GM23338 (cell line): ENCODE measurements at regions not wholly inside any gene's neighbourhood (a gene's known extent, or its start where the extent isn't known, plus 50 kb on each side); places are given as distances from the start of the nearest gene placed in this dataset.

Experiments
- ATAC-seq: fragments of 200-7000 bp; cut with Tn5 transposase; 3 replicates; pipeline ENCODE4 v1.9.1; 2020
- DNase-seq: peaks from one replicate; pipeline ENCODE4 v3.0.0-alpha.2; 2015; ENCODE audit warnings: low spot score
- H2AFZ ChIP-seq: fragments of 200-600 bp; sonication (generic); 2 replicates; pipeline ENCODE4 v1.8.0; 2016; ENCODE audit warnings: antibody characterized with exemption, mild to moderate bottlenecking, moderate library complexity
- H3F3A ChIP-seq: fragments of 200-600 bp; sonication (generic); replicated peaks from 2 replicates; pipeline ENCODE4 v1.8.0; 2017; ENCODE audit warnings: antibody characterized with exemption, mixed run types, low read depth
- H3K27ac ChIP-seq: fragments of 200-600 bp; sonication (generic); 2 replicates; pipeline ENCODE4 v1.6.1; 2016; ENCODE audit warnings: low read depth
- H3K27me3 ChIP-seq: fragments of 200-600 bp; sonication (generic); 2 replicates; pipeline ENCODE4 v1.8.0; 2016; ENCODE audit warnings: mild to moderate bottlenecking, mixed run types, moderate library complexity; ENCODE audit not compliant: insufficient read depth
- H3K36me3 ChIP-seq: fragments of 200-600 bp; sonication (generic); 2 replicates; pipeline ENCODE4 v1.8.0; 2016; ENCODE audit warnings: mild to moderate bottlenecking; ENCODE audit not compliant: insufficient read depth
- H3K4me1 ChIP-seq: fragments of 200-600 bp; sonication (generic); 2 replicates; pipeline ENCODE4 v1.8.0; 2016; ENCODE audit warnings: mild to moderate bottlenecking, moderate library complexity; ENCODE audit not compliant: insufficient read depth
- H3K4me2 ChIP-seq: fragments of 200-600 bp; sonication (generic); 2 replicates; pipeline ENCODE4 v1.7.1; 2017; ENCODE audit warnings: mixed run types
- H3K4me3 ChIP-seq: fragments of 200-600 bp; sonication (generic); 2 replicates; pipeline ENCODE4 v1.6.1; 2016; ENCODE audit warnings: mixed run types
- H3K79me2 ChIP-seq: fragments of 200-600 bp; sonication (generic); replicated peaks from 2 replicates; pipeline ENCODE4 v1.8.0; 2017; ENCODE audit warnings: mild to moderate bottlenecking; ENCODE audit not compliant: insufficient read depth
- H3K9me2 ChIP-seq: fragments of 200-600 bp; sonication (generic); 2 replicates; pipeline ENCODE4 v1.8.0; 2017; ENCODE audit not compliant: insufficient read depth
- H4K20me1 ChIP-seq: fragments of 200-600 bp; sonication (generic); replicated peaks from 2 replicates; pipeline ENCODE4 v1.8.0; 2017; ENCODE audit warnings: mild to moderate bottlenecking; ENCODE audit not compliant: insufficient read depth
- H3K27ac Mint-ChIP-seq: 2 replicates; pipeline ENCODE4 v1.8.0; 2020; ENCODE audit warnings: inconsistent platforms, mild to moderate bottlenecking, moderate library complexity, mixed read lengths
- H3K27me3 Mint-ChIP-seq: 3 replicates; pipeline ENCODE4 v1.8.0; 2022; ENCODE audit warnings: low read depth, mild to moderate bottlenecking, moderate library complexity, mixed read lengths, inconsistent platforms; ENCODE audit not compliant: insufficient read depth, poor library complexity
- H3K36me3 Mint-ChIP-seq: 3 replicates; pipeline ENCODE4 v1.8.0; 2021; ENCODE audit warnings: low read depth, mild to moderate bottlenecking, inconsistent platforms, moderate library complexity, mixed read lengths
- H3K4me1 Mint-ChIP-seq: 3 replicates; pipeline ENCODE4 v1.8.0; 2020; ENCODE audit warnings: mild to moderate bottlenecking, inconsistent platforms, mixed read lengths
- H3K4me3 Mint-ChIP-seq: 3 replicates; pipeline ENCODE4 v1.8.0; 2021; ENCODE audit warnings: moderate library complexity, mild to moderate bottlenecking, inconsistent platforms, mixed read lengths
- H3K9me3 Mint-ChIP-seq: 3 replicates; pipeline ENCODE4 v1.8.0; 2020; ENCODE audit warnings: moderate library complexity, mild to moderate bottlenecking, inconsistent platforms, mixed read lengths
- CTCF ChIP-seq, 2 experiments: fragments of 200-600 bp in 1 of 2; sonication (generic) in 1 of 2; conservative IDR thresholded peaks; 2 replicates each; pipeline versions ENCODE4 v1.5.1 to v1.6.1; 2016 to 2017; ENCODE audit warnings: antibody characterized with exemption in 2 of 2, low read depth in 2 of 2, mild to moderate bottlenecking in 2 of 2, moderate library complexity in 1 of 2
- EZH2 ChIP-seq: fragments of 200-600 bp; sonication (generic); IDR thresholded peaks from one replicate; pipeline ENCODE4 v1.8.0; 2017; ENCODE audit warnings: antibody characterized with exemption, mild to moderate bottlenecking, low read depth; ENCODE audit not compliant: unreplicated experiment
- JUNB ChIP-seq: IDR thresholded peaks from one replicate; pipeline ENCODE4 v1.6.1; 2016; ENCODE audit warnings: antibody characterized with exemption; ENCODE audit not compliant: unreplicated experiment
- NANOG ChIP-seq: IDR thresholded peaks from 2 replicates; pipeline ENCODE4 v1.6.1; 2016; ENCODE audit warnings: antibody characterized with exemption, borderline replicate concordance
- POLR2AphosphoS5 ChIP-seq: IDR thresholded peaks from 2 replicates; pipeline ENCODE4 v1.6.1; 2016; ENCODE audit warnings: antibody characterized with exemption, low read depth
- STAT1 ChIP-seq: IDR thresholded peaks from one replicate; pipeline ENCODE4 v1.6.1; 2016; ENCODE audit warnings: antibody characterized with exemption; ENCODE audit not compliant: unreplicated experiment
- TF ChIP-seq, protein P1 (sequence below): IDR thresholded peaks from one replicate; pipeline ENCODE4 v1.6.1; 2018; ENCODE audit warnings: antibody characterized with exemption; ENCODE audit not compliant: unreplicated experiment
- TF ChIP-seq, protein P2 (sequence below): IDR thresholded peaks from 2 replicates; pipeline ENCODE4 v1.6.1; 2016; ENCODE audit warnings: antibody characterized with exemption

DNA sequence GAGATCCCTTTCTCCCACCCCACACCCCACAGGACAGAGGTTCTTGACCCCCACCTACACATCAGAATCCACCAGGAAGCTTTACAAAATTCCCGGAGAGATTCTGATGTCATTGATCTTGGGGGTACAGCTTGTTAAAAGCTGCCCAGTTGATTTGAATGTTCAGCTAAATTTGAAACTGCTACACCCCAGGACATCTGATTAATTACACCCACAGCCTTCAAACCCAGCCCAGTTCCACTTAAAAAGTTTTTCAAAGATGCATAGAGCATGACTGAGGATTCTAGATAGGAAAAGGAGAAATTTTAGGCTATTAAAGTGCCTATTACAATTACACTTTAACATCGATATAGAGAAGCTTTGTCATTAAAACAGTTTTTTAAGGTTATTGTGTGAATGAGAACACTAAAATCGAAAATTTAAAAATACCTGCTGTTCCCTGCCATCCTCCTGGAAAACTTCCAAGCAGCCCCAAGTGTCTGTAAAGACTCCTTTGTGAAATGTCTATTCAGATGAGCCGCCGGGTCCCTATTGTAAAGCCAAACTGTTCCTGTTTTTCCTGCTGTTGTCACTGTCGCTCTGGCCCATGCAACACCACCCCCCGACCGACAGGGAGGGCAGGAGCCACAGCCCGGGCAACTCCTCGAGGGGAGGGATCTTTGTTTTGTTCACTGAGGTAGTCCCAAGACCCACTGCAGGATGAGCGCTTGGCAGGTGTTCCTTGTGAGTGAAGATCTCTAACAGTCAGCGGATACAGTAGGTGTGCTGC is 132.5 kb upstream of the PHACTR3 start:
- H3K79me2 ChIP-seq: no peaks in the 10 kb centered on the region
- Mint-ChIP-seq H3K27me3 (peaks cover 14% of the 10 kb centered on the region), H3K9me3 (peaks cover 7% of the 10 kb centered on the region), H3K27ac (no peak overlapping the region), H3K4me3 (no peak overlapping the region), H3K4me1 (peaks cover 19% of the 10 kb centered on the region), H3K36me3 (0 out of 3 replicates have a peak, but pooled peaks cover 4% of the 10 kb centered on the region)
- H3K4me2 ChIP-seq: no peak overlapping the region
- no peaks in the 10 kb centered on the region for H3K27me3 ChIP-seq
- DNase-seq (peak; percentile 22), ATAC-seq (peak; percentile 11; the same call in 1 of the 3 replicates)
- no peak overlapping the region for H2AFZ ChIP-seq
- TF ChIP-seq CTCF (conservative IDR thresholded peaks at IDR 0.05; ENCODE audit: low read depth in 2 of 2): 0 out of 4 replicates have a peak, but pooled peaks have one; percentile 5 to 8
- TF ChIP-seq, protein P1, sequence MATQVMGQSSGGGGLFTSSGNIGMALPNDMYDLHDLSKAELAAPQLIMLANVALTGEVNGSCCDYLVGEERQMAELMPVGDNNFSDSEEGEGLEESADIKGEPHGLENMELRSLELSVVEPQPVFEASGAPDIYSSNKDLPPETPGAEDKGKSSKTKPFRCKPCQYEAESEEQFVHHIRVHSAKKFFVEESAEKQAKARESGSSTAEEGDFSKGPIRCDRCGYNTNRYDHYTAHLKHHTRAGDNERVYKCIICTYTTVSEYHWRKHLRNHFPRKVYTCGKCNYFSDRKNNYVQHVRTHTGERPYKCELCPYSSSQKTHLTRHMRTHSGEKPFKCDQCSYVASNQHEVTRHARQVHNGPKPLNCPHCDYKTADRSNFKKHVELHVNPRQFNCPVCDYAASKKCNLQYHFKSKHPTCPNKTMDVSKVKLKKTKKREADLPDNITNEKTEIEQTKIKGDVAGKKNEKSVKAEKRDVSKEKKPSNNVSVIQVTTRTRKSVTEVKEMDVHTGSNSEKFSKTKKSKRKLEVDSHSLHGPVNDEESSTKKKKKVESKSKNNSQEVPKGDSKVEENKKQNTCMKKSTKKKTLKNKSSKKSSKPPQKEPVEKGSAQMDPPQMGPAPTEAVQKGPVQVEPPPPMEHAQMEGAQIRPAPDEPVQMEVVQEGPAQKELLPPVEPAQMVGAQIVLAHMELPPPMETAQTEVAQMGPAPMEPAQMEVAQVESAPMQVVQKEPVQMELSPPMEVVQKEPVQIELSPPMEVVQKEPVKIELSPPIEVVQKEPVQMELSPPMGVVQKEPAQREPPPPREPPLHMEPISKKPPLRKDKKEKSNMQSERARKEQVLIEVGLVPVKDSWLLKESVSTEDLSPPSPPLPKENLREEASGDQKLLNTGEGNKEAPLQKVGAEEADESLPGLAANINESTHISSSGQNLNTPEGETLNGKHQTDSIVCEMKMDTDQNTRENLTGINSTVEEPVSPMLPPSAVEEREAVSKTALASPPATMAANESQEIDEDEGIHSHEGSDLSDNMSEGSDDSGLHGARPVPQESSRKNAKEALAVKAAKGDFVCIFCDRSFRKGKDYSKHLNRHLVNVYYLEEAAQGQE: no peak
- H3K9me2 ChIP-seq: peaks cover 4% of the 10 kb centered on the region; the same call in 1 of the 2 replicates
- H3K4me1 ChIP-seq: 0 out of 2 replicates have a peak, but pooled peaks cover 7% of the 10 kb centered on the region
- H3F3A ChIP-seq: no peaks in the 10 kb centered on the region
- H3K4me3 ChIP-seq: no peak overlapping the region
- no peak overlapping the region for H3K27ac ChIP-seq
- H4K20me1 ChIP-seq: no peaks in the 10 kb centered on the region
- H3K36me3 ChIP-seq: no peaks in the 10 kb centered on the region

DNA sequence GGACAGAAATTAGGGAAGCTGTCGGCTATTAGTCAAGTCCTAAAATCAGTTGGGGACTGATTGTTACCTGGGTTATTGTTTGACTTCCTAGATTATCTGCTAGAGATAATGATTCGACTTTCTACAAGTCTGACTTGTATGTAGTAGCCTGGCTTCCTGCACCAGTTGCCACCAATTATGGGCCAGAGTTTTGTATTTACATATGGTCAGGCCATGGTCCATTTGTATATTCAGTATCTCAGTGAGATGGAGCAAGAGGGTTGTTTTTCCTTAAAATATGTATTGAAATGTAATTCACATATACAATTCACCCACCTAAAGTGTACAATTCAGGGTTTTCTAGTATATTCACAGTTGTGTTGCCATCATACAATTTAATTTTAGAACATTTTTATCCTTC is 130.6 kb upstream of the PHACTR3 start:
- no peak overlapping the region for H2AFZ ChIP-seq
- H4K20me1 ChIP-seq: no peaks in the 10 kb centered on the region
- Mint-ChIP-seq H3K27me3 (peaks cover 14% of the 10 kb centered on the region), H3K36me3 (0 out of 3 replicates have a peak, but pooled peaks cover 4% of the 10 kb centered on the region), H3K4me1 (peaks cover 19% of the 10 kb centered on the region), H3K9me3 (peaks cover 7% of the 10 kb centered on the region), H3K27ac (no peak overlapping the region), H3K4me3 (no peak overlapping the region)
- peaks cover 4% of the 10 kb centered on the region; the same call in 1 of the 2 replicates for H3K9me2 ChIP-seq
- ATAC-seq: no peak
- H3K36me3 ChIP-seq: no peaks in the 10 kb centered on the region
- 0 out of 2 replicates have a peak, but pooled peaks cover 7% of the 10 kb centered on the region for H3K4me1 ChIP-seq
- H3K27me3 ChIP-seq: no peaks in the 10 kb centered on the region
- no peak overlapping the region for H3K4me3 ChIP-seq
- no peaks in the 10 kb centered on the region for H3K79me2 ChIP-seq
- H3F3A ChIP-seq: no peaks in the 10 kb centered on the region
- no peak overlapping the region for H3K27ac ChIP-seq
- H3K4me2 ChIP-seq: no peak overlapping the region
- DNase-seq: no peak
- no peak for TF ChIP-seq EZH2
- TF ChIP-seq NANOG: no peak
- no peak for TF ChIP-seq STAT1
- TF ChIP-seq, protein P2, sequence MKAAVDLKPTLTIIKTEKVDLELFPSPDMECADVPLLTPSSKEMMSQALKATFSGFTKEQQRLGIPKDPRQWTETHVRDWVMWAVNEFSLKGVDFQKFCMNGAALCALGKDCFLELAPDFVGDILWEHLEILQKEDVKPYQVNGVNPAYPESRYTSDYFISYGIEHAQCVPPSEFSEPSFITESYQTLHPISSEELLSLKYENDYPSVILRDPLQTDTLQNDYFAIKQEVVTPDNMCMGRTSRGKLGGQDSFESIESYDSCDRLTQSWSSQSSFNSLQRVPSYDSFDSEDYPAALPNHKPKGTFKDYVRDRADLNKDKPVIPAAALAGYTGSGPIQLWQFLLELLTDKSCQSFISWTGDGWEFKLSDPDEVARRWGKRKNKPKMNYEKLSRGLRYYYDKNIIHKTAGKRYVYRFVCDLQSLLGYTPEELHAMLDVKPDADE: no peak
- TF ChIP-seq POLR2AphosphoS5: no peak
- no peak for TF ChIP-seq JUNB
- TF ChIP-seq, protein P1: no peak
- TF ChIP-seq CTCF (conservative IDR thresholded peaks at IDR 0.05; ENCODE audit: low read depth in 2 of 2): no peak
